Medulla oblongata (tissue), 1 donor: ENCODE measurements at regions not wholly inside any gene's neighbourhood (a gene's known extent, or its start where the extent isn't known, plus 50 kb on each side); places are given as distances from the start of the nearest gene placed in this dataset.
"Not testable (repeated sequence)": the region's sequence is repeated elsewhere in the genome, so short reads cannot be mapped to it uniquely, and the experiment has no call there.

ENCODE experiments used
- DNase-seq: peaks from one replicate; pipeline ENCODE4 v3.0.0-alpha.2; 2015; ENCODE audit errors: extremely low spot score

DNA sequence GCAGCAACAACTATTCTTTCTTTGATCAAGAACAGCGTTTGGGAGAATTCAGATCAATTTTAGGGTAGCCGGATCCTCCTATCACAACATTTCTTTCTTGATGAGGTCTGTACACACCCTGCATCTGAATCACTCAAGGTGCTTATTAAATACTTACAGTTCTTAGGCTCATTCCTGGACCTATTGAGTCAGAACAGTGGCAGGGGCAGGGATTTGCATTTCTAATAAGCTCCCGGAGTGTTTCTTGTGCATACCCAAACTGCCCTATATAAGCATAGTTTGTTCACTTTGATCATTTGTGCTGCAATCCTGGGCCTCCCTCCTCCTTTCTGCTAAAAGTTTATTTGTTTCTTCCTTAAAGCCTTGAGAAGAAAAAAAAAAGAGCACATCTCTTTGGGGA lies 80.5 kb upstream of the RPH3A start:
- DNase-seq = no peak

DNA sequence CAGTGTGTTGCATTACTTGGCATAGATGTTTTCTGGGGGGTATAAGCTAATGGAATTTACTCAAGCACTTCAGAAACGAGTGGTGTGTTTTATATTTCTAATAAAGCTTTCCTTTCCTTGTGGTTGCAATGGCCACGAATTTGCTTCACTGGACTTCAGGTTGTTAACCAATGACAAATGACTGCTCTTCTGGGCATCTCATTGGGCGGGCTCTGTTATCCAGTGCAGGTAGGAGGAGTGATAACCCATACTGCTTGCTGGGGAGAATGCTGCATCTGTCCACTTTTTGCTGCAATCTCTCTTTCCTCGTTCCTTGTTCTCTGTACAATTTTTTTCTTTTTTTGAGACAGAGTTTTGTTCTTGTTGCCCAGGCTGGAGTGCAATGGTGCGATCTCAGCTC lies 80.0 kb upstream of the RPH3A start:
- no peak for DNase-seq

DNA sequence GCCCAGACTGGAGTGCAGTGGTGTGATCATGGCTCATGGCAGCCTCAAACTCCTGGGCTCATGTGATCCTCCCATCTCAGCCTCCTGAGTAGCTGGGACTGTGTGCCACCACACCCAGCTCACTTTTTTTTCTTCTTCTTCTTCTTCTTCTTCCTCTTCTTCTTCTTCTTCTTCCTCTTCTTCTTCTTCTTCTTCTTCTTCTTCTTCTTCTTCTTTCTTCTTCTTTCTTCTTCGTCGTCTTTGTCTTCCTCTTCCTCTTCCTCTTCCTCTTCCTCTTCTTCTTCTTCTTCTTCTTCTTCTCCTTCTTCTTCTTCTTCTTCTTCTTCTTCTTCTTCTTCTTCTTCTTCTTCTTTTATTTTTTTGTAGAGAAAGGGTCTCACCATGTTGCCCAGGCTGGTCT lies 78.8 kb upstream of the RPH3A start:
- DNase-seq = not testable (repeated sequence)

DNA sequence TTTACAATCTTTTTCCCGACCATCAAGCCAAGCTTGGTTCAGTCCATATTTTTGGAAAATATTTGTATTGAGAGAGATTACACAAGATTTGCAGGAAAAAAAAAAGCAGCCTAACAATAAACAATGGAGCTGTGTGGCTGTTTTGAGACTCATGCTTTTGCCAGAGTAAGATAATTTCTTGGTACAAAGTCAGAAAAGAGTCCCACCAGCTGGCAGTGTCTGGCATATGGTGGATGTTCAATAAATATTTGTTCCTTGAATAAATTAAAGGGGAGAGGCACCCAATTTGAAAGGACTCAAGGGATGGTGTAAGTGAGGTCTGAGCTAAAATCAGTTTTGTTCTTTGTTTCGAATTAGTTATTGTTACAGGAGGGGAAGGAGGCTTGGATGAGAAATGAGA lies 78.1 kb upstream of the RPH3A start:
- no peak for DNase-seq

DNA sequence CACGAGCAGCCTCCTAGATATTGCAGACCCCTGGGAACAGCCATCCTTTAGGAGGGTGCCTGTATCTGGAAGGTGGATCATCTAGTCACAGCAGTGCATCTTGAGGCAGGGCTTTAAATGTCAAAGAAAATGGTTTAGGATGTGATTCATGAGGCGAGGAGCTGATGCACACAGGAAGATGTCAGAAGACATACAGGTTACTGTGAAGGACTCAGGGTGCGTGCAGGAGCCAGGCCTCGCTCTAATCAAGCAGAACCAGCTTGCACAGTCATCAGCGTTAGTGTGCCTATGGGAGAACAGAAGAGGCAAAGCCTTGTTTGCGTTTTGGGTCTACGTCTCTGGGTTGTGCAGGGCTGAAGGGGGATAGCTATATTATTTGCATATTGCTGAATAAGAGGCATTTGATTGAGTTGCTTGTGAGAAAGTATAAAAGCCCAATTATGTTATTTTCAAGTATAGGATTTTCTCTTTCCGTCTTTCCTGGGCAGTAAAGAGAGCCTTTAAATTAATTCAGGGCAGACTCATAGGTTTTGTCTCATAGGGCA lies 77.3 kb upstream of the RPH3A start:
- no peak for DNase-seq

DNA sequence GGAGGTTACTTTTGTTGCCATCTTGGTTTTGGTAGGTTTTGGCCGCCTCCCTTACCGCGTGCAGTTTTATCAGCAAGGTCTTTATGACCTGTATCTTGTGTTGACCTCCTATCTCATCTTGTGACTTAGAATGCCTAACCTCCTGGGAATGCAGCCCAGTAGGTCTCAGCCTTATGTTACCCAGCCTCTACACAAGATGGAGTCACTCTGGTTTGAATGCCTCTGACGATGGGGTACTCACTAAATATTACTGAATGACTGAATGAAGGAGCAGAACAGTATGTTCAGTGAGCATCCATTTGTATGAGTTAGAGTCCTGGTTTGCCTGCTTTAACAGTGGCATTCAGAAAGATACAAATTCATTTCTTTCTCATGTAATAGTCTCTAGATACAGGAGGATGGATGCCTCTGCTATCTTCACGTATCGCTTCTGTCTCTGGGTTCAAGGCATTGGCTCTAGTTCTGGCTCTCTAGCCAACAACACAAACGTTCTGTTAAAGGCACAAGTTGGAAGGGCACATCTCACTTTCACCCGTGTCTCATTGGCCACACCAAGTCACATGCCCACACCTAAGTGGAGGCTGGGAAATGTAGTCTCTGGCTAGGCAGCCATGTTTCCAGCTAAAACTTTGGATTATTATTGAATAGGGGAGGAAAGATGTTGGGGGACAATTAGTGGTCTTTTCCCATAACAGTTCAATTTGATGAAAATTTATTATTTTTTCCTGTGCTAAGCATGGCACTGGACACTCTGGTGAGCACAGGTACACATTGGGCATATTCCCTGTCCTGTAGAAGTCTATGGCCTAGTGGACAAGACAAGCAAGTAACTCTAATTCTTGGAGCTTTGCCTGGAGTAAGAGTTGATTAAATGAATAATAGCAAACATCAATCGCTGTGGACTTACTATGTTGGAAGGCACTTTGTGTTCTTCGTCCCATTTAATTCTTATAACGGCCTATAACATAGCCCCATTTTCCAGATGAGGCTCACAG lies 75.2 kb upstream of the RPH3A start:
- DNase-seq = peak; percentile 19

DNA sequence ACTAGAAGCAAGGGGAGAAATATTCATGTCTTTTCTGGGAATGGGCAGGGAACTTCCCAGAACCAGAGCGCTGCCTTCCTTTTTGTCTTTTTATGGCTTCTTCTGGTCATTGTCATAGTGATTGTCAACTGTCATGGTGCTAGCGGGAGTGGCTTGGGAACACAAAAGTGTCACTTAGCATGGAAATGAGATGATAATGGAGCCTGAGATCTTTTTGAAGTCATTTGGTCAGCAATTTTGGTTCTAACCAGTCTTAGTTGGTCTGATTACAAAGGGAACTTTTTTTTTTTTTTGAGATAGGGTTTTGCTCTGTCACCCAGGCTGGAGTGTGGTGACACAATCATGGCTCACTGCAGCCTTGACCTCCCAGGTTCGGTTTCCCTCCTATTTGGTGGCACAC lies 62.7 kb upstream of the RPH3A start:
- DNase-seq = no peak

DNA sequence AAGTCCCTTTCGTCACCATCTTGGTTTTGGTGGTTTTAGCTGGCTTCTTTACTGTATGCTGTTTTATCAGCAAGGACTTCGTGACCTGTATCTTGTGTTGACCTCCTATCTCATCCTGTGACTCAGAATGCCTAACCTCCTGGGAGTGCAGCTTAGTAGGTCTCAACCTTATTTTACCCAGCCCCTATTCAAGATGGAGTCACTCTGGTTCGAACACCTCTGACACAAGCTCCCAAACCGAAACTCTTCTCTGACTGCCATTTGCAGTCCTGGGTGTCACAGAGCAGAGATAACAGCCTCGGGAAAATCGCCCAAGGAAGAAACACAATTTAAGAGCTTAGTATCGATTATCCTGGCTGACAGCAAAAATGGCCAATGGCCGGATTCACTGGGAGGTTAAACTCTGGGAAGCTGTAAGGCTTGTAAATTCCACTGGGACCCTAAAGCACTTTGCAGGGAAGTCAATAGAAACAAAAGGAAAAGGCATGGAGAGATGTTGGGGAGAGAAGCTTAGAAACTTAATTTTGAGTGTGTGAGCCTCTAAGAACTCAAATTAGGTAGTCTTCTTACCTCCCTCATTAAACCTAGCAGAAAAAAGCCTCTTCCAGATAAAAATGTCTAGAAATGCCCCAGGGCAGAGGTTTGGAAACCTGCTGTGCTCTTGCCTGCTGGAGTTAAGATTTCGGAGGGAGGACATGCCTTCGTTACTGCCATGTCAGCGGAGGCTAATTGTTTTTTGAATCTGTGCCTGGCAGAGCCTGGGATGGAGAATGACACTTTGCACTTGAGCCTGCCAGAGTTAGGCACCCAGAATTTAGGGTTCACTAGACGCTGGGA lies 56.5 kb upstream of the RPH3A start:
- no peak for DNase-seq

DNA sequence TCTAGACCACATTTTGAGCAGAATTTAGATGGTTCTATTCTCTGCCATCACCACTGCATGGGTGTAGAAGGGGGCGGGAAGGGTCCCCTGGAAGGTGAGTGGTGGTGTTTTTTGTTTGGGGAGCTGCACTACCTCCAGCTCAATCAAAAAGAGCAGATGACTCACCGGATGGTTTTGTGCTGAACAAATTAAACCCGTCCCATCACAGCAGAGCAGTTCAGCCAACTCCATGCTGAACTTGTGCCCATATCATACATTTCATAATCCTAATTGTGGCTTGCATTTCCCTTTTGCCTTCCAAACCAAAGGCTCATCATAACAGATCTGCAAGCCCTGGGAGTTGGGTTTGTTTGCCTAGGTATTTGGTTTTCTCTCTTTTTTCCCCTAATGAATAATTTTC lies 53.0 kb upstream of the RPH3A start:
- DNase-seq = no peak

DNA sequence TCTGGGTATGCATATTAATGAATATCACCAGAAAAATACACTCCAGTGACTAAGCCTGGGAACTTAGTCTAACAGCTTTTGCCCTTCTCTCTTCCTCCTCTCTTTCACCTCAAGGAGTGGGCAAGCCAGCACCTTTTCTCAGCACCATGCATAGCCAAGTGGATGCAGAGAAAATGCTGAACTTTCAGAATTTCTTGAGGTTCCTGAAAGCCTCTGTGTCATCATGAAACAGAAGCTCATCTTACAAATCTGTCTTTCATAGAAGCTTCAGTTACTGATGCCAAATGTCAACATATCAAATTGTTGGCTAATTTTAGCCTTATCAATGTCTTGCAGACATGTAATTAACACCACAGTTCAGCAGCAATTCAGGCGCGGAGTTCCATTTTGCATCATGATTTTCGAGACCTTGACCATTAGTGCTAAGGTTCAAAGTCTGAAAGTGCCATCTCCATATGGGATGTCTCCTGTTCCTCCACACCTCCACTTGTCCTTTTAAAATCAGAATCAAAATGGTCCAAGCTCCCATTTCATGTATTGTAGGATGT lies 51.1 kb upstream of the RPH3A start:
- no peak for DNase-seq

DNA sequence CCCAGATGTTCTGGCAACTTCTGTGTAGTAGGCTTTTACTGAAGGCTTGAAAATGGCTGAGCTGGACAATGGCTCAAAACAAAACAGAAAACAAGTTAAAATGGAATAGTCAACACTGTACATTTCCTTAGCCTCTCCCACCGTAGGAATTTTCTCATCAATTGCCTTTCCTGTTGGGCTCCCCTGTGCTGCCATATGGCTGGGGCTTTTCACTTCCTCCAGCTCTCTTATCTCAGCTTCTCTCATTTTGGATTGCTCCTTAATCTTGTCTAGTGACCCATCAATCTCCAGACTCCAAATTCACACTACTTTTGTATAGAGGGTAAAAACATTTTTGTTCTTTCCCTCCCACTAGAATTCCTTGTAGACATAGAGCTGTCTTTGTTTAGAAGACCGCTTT lies 50.4 kb upstream of the RPH3A start:
- DNase-seq = no peak
